Stimulated activated CD4-positive, alpha-beta T cell treated with anti-CD3 and anti-CD28 coated beads, TNF-alpha, amount 100 ng/mL, for 48 hours (primary cell): ENCODE measurements at regions not wholly inside any gene's neighbourhood (a gene's known extent, or its start where the extent isn't known, plus 50 kb on each side); places are given as distances from the start of the nearest gene placed in this dataset.

Source experiments
- DNase-seq, 3 donors: peaks; one replicate each; pipeline ENCODE4 v3.0.0-alpha.2; 2020; ENCODE audit warnings: low read depth in 3 of 3

GRCh38 chr2:81767187-81767912, 1462.8 kb upstream of the LRRTM1 start:
- DNase-seq, result no peak

DNA sequence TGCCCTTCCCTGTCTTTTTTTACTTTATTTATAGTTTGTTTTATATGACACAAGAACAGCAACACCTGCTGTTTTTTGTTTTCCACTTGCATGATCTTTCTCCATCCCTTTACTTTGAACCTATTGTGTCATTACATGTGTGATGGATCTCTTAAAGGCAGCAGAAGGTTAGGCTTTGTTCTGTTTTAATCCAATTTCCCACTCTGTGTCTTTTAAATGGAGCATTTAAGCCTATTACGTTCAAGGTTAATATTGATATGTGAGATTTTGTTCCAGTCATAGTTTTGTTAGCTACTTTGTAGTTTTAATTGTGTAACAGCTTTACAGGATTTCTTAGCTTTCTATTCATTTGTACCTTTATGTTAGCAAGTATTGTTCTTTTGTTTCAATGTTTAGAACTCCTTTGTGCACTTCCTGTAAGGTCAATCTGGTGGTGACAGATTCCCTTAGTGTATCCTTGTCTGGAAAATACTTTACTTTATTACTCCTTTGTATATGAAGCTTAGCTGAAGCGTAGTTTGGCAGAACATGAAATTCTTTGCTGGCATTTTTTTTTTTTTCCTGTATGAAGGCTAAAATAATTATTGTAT, 1443.0 kb upstream of the LRRTM1 start:
- DNase-seq, result no peak

GRCh38 chr2:81739966-81740365, 1435.4 kb upstream of the LRRTM1 start:
- DNase-seq, result no peak

DNA sequence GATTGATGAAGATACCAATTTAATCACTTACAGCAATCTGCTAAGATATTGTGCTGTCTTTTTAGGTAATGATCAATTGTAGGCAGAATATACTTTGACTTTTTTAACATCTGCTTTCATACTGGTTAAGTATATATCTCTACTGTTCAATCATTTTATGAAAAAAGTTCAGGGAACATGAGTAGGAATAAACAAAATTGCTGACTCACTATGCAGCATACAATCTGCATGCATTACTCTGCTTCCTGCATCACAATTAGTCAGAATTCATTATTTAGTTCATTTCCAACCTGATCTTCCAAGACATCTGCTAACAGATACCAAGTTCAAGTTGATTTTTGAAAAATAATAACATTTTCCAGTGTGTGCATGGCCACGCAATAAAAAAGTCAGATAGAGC, 1430.4 kb upstream of the LRRTM1 start:
- DNase-seq, result no peak

GRCh38 chr2:81714817-81715216, 1410.3 kb upstream of the LRRTM1 start:
- no peak for DNase-seq

DNA sequence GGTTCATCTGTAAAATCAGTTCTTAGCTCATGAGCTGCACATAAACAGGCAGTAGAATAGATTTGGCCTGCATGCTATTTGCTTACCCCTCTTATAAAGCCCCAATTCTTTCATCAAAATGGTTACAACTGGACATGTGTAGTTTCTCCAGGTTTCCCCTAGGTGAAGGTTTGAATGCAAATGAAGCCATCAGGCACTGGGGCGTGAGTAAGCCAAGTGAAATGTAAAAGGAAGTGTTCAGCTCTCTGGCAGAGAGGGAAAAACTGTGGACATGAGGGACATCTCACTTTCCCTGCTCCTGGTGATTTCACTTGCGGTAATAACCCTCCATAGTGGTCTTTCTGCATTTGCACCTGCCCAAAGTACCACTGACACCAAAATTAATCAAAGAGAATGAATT, 1402.3 kb upstream of the LRRTM1 start:
- no peak for DNase-seq

- no peak for DNase-seq
Observed at GRCh38 chr2:81703831-81704230, 1399.3 kb upstream of the LRRTM1 start.

GRCh38 chr2:81692566-81692965, 1388.0 kb upstream of the LRRTM1 start:
- DNase-seq, result no peak

- no peak for DNase-seq
Observed at GRCh38 chr2:81675641-81676040, 1371.1 kb upstream of the LRRTM1 start.

- no peak for DNase-seq
Observed at GRCh38 chr2:81672923-81673322, 1368.4 kb upstream of the LRRTM1 start.

GRCh38 chr2:81672516-81672915, 1368.0 kb upstream of the LRRTM1 start:
- DNase-seq, result no peak

GRCh38 chr2:81670885-81671284, 1366.3 kb upstream of the LRRTM1 start:
- DNase-seq, result no peak

- DNase-seq, result no peak
Observed at GRCh38 chr2:81661081-81661480, 1356.5 kb upstream of the LRRTM1 start.

- no peak for DNase-seq
Observed at GRCh38 chr2:81658227-81658626, 1353.7 kb upstream of the LRRTM1 start.

- DNase-seq, result no peak
Observed at GRCh38 chr2:81650048-81650971, 1345.8 kb upstream of the LRRTM1 start.

DNA sequence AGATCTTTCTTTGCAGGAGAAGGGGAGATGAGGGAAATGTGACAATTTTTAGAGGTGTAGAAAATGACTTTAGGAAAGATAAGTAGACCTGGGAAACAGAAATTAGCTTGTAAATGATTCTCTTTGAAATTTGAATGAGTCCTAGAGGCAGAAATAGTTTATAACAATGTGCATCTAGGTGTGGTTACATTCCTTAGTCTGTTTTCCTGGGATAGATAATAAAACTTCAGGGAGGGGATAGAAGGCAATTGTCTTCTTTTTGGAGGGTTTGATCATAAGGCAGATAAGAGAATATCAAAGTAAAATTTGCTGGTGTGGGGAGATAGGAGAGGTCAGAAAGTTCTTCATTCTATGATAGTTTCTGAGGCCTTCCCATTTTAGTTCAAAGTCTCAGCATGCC, 1344.3 kb upstream of the LRRTM1 start:
- no peak for DNase-seq

DNA sequence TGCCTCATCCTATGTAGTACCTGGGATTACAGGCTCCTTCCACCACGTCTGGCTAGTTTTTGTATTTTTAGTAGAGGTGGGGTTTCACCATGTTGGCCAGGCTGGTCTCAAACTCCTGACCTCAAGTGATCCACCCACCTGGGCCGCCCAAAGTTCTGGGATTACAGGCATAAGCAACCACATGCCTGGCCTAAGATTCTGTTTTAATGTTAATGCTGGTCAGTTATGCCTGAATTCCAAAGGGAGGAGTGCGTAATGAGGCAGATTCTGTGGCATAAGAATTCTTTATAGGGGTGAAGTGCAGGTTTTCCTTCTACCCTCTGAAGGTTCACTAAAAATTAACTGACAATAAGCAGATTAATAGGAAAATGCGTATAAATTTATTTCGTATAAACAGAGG, 1343.8 kb upstream of the LRRTM1 start:
- DNase-seq, result no peak

GRCh38 chr2:81647715-81648230, 1343.2 kb upstream of the LRRTM1 start:
- no peak for DNase-seq

DNA sequence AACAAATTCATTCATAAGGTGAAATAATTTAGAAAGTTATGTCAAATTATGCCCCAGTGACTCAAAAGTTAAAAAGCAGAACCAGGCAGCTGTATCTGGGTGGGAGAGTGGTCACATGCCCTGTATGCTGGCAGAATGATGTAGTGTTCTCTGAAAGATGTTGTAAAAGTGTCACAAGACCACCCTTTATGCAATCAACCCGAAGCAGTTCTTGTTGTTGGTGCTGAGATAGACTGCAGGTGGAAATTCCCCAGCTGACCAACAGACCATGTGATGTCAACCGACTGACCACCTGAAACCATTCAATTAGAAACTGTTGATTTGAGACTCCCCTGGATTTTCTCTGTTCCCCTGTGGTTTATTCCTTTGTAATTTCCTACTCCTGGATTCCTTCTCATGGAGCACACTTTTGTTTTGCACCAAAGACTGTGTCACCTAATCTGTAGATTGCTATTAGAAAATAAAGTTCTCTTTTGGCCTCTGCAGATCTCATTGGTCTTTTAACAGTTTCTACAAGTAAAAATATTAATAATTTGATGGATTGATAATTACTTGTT, 1341.3 kb upstream of the LRRTM1 start:
- DNase-seq, result no peak

- no peak for DNase-seq
Observed at GRCh38 chr2:81644189-81644588, 1339.6 kb upstream of the LRRTM1 start.

DNA sequence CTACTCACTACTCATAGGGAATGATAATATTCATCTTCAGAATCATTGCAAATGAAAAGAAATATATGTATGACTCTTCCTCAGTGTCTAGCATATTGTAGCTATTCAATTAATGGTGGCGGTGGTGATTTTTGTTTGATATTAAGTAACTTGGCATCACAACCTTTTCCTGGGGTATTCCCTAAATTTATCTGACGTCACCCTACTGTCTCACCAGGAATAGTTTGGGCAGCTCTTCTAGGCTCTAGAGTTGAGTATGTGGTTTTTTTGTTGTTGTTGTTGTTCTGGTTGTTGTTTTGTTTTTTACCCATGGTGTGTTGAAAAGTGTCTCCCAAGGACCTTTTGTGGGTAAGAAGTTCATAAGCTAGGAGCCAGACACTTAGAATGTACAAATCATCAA, 1320.3 kb upstream of the LRRTM1 start:
- no peak for DNase-seq

- DNase-seq, result no peak
Observed at GRCh38 chr2:81600088-81600487, 1295.5 kb upstream of the LRRTM1 start.
